Activated T-cell treated with anti-CD3 and anti-CD28 coated beads, Interleukin-2, amount 50 U/mL, for 72 hours (primary cell): ENCODE measurements at regions not wholly inside any gene's neighbourhood (a gene's known extent, or its start where the extent isn't known, plus 50 kb on each side); places are given as distances from the start of the nearest gene placed in this dataset.

Experiments used
- ATAC-seq, 2 donors: fragments of 150-1000 bp; cut with Tn5 transposase; replicated peaks in 1 of 2; 2 replicates each; pipeline ENCODE4 v1.10.0; 2021; ENCODE audit warnings: moderate library complexity in 2 of 2, mild to moderate bottlenecking in 1 of 2
- DNase-seq, 2 donors: peaks; one replicate each; pipeline ENCODE4 v3.0.0; 2021 to 2022; ENCODE audit warnings: mixed read lengths in 1 of 2
- H3K27ac Mint-ChIP-seq: one replicate; pipeline ENCODE4 v1.8.0; 2022; ENCODE audit warnings: mild to moderate bottlenecking, moderate library complexity, mixed read lengths
- H3K27me3 Mint-ChIP-seq: one replicate; pipeline ENCODE4 v1.8.0; 2022; ENCODE audit warnings: low read depth, mixed read lengths
- H3K36me3 Mint-ChIP-seq, 2 donors: one replicate each; pipeline ENCODE4 v1.8.0; 2022; ENCODE audit warnings: mixed read lengths in 2 of 2, mild to moderate bottlenecking in 1 of 2; ENCODE audit not compliant: insufficient read depth in 2 of 2
- H3K4me1 Mint-ChIP-seq: one replicate; pipeline ENCODE4 v1.8.0; 2022; ENCODE audit warnings: low read depth, mixed read lengths
- H3K4me3 Mint-ChIP-seq, 2 donors: one replicate each; pipeline ENCODE4 v1.8.0; 2022; ENCODE audit warnings: mild to moderate bottlenecking in 2 of 2, mixed read lengths in 2 of 2, moderate library complexity in 2 of 2
- H3K9me3 Mint-ChIP-seq, 2 donors: one replicate each; pipeline ENCODE4 v1.8.0; 2022; ENCODE audit warnings: mixed read lengths in 2 of 2

DNA sequence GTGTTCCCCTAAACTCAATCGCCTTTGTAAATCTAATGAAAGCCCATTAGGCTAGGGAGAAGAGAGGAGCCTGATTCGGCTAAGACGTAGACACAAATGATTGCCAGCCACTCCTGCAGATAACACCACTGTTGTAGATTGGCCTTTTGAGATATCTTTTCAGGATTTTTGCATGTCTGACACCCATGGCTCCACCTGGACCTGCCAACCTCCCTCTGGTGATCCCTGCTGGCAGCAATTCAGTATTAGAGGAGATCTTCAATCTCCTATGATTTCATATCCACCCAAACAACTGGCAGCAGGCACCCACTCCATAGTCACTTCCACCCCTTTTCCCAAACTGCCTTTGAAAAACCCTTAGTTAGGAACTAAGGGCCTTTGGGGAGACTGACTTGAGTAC, 191.9 kb upstream of the UBL3 start:
- Mint-ChIP-seq H3K36me3 (no peaks in the 10 kb centered on the region), H3K4me1 (peaks cover 4% of the 10 kb centered on the region), H3K4me3 (no peak overlapping the region), H3K9me3 (no peaks in the 10 kb centered on the region), H3K27me3 (no peaks in the 10 kb centered on the region), H3K27ac (no peak overlapping the region)
- ATAC-seq (no peak), DNase-seq (no peak)

GRCh38 chr13:30039511-30039911, 189.1 kb upstream of the UBL3 start:
- Mint-ChIP-seq H3K9me3 (no peaks in the 10 kb centered on the region), H3K27me3 (no peaks in the 10 kb centered on the region), H3K36me3 (no peaks in the 10 kb centered on the region), H3K4me3 (no peak overlapping the region), H3K4me1 (no peaks in the 10 kb centered on the region), H3K27ac (no peak overlapping the region)
- ATAC-seq (no peak), DNase-seq (no peak)

- H3K9me3 Mint-ChIP-seq: no peaks in the 10 kb centered on the region
- no peak overlapping the region for H3K27ac Mint-ChIP-seq
- H3K4me3 Mint-ChIP-seq: no peak overlapping the region
- ATAC-seq (no peak), DNase-seq (no peak)
- no peaks in the 10 kb centered on the region for H3K27me3 Mint-ChIP-seq
- H3K4me1 Mint-ChIP-seq: peaks cover 2% of the 10 kb centered on the region
- no peaks in the 10 kb centered on the region for H3K36me3 Mint-ChIP-seq
Observed at GRCh38 chr13:30038884-30039283, 188.5 kb upstream of the UBL3 start.

GRCh38 chr13:30037766-30038165, 187.3 kb upstream of the UBL3 start:
- Mint-ChIP-seq H3K36me3 (no peaks in the 10 kb centered on the region), H3K4me1 (peaks cover 7% of the 10 kb centered on the region), H3K4me3 (no peak overlapping the region), H3K9me3 (no peaks in the 10 kb centered on the region), H3K27ac (no peak overlapping the region), H3K27me3 (no peaks in the 10 kb centered on the region)
- ATAC-seq (no peak), DNase-seq (no peak)

- Mint-ChIP-seq H3K36me3 (no peaks in the 10 kb centered on the region), H3K27ac (no peak overlapping the region), H3K9me3 (no peaks in the 10 kb centered on the region), H3K4me1 (peaks cover 7% of the 10 kb centered on the region), H3K27me3 (no peaks in the 10 kb centered on the region), H3K4me3 (no peak overlapping the region)
- DNase-seq (no peak), ATAC-seq (no peak)
Observed at GRCh38 chr13:30037306-30037705, 186.9 kb upstream of the UBL3 start.

GRCh38 chr13:30034458-30034795, 184.0 kb upstream of the UBL3 start:
- no peaks in the 10 kb centered on the region for H3K36me3 Mint-ChIP-seq
- DNase-seq (no peak), ATAC-seq (no peak)
- no peaks in the 10 kb centered on the region for H3K9me3 Mint-ChIP-seq
- peaks cover 7% of the 10 kb centered on the region for H3K4me1 Mint-ChIP-seq
- H3K27ac Mint-ChIP-seq: no peak overlapping the region
- H3K27me3 Mint-ChIP-seq: no peaks in the 10 kb centered on the region
- no peak overlapping the region for H3K4me3 Mint-ChIP-seq

- no peak overlapping the region for H3K4me3 Mint-ChIP-seq
- ATAC-seq (no peak), DNase-seq (no peak)
- H3K27me3 Mint-ChIP-seq: no peaks in the 10 kb centered on the region
- no peaks in the 10 kb centered on the region for H3K9me3 Mint-ChIP-seq
- peaks cover 7% of the 10 kb centered on the region for H3K4me1 Mint-ChIP-seq
- H3K36me3 Mint-ChIP-seq: no peaks in the 10 kb centered on the region
- H3K27ac Mint-ChIP-seq: no peak overlapping the region
Observed at GRCh38 chr13:30033681-30034457, 183.5 kb upstream of the UBL3 start.

GRCh38 chr13:30032263-30032662, 181.8 kb upstream of the UBL3 start:
- no peak overlapping the region for H3K27ac Mint-ChIP-seq
- no peaks in the 10 kb centered on the region for H3K27me3 Mint-ChIP-seq
- ATAC-seq: no peak
- no peak for DNase-seq
- no peak overlapping the region for H3K4me3 Mint-ChIP-seq
- H3K4me1 Mint-ChIP-seq: peaks cover 7% of the 10 kb centered on the region
- H3K9me3 Mint-ChIP-seq: no peaks in the 10 kb centered on the region
- no peaks in the 10 kb centered on the region for H3K36me3 Mint-ChIP-seq

- DNase-seq (no peak), ATAC-seq (no peak)
- no peaks in the 10 kb centered on the region for H3K9me3 Mint-ChIP-seq
- no peaks in the 10 kb centered on the region for H3K27me3 Mint-ChIP-seq
- no peak overlapping the region for H3K27ac Mint-ChIP-seq
- no peaks in the 10 kb centered on the region for H3K36me3 Mint-ChIP-seq
- no peak overlapping the region for H3K4me3 Mint-ChIP-seq
- peaks cover 7% of the 10 kb centered on the region for H3K4me1 Mint-ChIP-seq
Observed at GRCh38 chr13:30031488-30031887, 181.1 kb upstream of the UBL3 start.

DNA sequence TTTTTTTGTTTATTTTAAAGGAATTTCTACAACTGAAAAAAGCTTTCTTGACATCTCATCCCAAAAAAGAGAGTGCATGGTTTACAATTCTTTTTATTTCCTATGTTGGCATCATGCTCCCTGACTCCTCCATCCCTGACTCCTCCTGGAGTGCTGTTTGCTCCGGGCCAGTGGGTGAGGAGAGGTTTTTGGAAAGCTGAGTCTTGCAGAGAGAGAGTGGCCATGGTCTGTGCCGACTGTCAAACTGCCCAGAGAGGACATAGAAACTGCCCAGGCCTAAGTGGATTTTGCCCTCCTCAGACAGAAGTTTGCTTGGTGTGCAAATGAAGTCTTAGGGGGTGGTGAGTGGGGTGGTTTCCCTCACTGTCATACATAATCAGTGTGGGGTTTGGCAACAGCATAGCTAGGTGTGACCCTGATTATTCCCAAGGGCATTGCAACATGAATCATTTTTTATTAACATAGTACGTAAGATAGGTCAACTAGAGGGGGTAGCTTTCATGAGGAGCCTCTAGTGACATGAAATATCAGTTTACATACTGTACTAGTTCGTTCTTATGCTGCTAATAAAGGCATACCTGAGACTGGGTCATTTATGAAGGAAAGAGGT, 179.8 kb upstream of the UBL3 start:
- Mint-ChIP-seq H3K27me3 (no peaks in the 10 kb centered on the region), H3K36me3 (no peaks in the 10 kb centered on the region), H3K9me3 (no peaks in the 10 kb centered on the region), H3K4me1 (peaks cover 7% of the 10 kb centered on the region), H3K4me3 (no peak overlapping the region), H3K27ac (no peak overlapping the region)
- DNase-seq (no peak), ATAC-seq (no peak)

GRCh38 chr13:30027569-30028455, 177.4 kb upstream of the UBL3 start:
- H3K27me3 Mint-ChIP-seq: no peaks in the 10 kb centered on the region
- ATAC-seq: peak in 1 of 2 donors; percentile 42
- H3K36me3 Mint-ChIP-seq: no peaks in the 10 kb centered on the region

GRCh38 chr13:30026909-30027308, 176.5 kb upstream of the UBL3 start:
- Mint-ChIP-seq H3K27me3 (no peaks in the 10 kb centered on the region), H3K4me1 (no peaks in the 10 kb centered on the region), H3K4me3 (no peak overlapping the region), H3K36me3 (no peaks in the 10 kb centered on the region), H3K9me3 (no peaks in the 10 kb centered on the region), H3K27ac (no peak overlapping the region)
- ATAC-seq (no peak), DNase-seq (no peak)

More at GRCh38 chr13:30027569-30028455, 177.4 kb upstream of the UBL3 start:
- no peaks in the 10 kb centered on the region for H3K4me1 Mint-ChIP-seq
- H3K9me3 Mint-ChIP-seq: no peaks in the 10 kb centered on the region
- H3K4me3 Mint-ChIP-seq: no peak overlapping the region
- DNase-seq: no peak
- no peak overlapping the region for H3K27ac Mint-ChIP-seq

DNA sequence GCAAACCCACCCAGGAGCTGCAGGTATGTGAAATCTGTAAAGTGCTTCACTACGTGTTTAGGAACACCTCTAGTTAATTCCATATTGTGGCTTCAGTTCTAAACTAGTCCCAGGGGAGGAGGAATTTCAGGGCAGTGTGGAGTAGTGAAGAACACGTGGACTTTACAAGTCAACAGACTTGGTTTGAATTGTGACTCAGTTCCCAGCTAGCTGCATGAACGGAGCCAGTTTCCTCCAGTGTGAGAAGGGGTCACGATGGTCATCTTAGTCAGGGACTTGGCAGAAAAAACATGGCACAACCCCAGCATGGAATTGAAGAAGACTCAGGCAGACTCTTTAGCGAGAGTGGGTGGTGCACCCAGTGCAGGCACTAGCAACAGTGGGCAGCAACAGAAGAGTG, 175.7 kb upstream of the UBL3 start:
- Mint-ChIP-seq H3K9me3 (no peaks in the 10 kb centered on the region), H3K4me1 (no peaks in the 10 kb centered on the region), H3K27ac (no peak overlapping the region), H3K27me3 (no peaks in the 10 kb centered on the region), H3K36me3 (no peaks in the 10 kb centered on the region), H3K4me3 (no peak overlapping the region)
- DNase-seq: no peak
- no peak for ATAC-seq
